ENCODE measurements at regions not wholly inside any gene's neighbourhood (a gene's known extent, or its start where the extent isn't known, plus 50 kb on each side); places are given as distances from the start of the nearest gene placed in this dataset.
"Not testable (repeated sequence)": the region's sequence is repeated elsewhere in the genome, so short reads cannot be mapped to it uniquely, and the experiment has no call there.

DNA sequence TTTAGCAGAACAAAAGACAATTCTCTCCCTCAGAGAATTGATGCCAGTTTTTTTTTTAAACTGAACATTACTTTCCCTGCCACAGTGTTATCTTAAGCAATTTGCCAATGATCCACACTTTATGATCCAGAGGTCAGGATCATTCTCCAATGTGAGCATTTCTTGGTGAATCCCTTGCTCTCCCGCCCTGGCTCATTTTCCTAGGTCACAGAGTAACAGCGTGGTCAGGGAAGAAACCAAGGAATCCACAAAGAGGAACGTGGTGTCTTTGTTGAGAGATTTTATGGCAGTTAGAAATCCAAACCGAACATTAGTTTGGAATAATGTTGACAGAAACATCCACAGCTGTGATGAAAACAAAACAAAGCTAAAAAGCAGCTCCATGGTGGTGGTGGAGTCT lies 250.3 kb downstream of the TTC32 start:
- no peak for DNase-seq (ENCODE audit: low spot score)

DNA sequence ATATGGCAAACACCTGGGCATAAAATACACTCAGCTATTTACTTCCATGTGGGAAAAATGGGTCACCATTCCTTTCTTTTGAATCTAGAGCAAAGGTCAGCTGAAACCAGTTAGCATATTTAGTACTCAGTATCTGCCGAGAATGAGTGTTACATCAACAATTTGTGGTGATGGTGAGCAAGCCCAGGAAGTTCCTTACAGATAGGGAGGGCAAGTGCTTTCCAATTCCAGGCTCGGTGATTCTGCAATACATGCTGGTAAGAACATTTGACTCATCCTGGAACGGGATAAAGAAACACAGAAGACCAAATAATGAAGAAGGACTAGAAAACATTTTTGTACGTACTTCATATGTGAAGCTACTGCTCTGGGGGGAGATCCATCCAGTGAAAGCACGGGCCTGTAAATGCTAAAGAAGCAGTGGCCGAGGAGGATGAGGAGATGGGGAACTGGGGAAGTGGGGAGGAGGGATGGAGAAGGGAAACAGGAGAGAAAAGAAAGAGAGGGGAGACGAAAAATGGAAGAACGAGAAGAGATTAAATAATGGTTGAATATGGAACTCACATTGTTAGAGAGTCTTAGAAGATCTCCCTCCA lies 251.9 kb downstream of the TTC32 start:
- DNase-seq (ENCODE audit: low spot score), result peak; percentile 47

DNA sequence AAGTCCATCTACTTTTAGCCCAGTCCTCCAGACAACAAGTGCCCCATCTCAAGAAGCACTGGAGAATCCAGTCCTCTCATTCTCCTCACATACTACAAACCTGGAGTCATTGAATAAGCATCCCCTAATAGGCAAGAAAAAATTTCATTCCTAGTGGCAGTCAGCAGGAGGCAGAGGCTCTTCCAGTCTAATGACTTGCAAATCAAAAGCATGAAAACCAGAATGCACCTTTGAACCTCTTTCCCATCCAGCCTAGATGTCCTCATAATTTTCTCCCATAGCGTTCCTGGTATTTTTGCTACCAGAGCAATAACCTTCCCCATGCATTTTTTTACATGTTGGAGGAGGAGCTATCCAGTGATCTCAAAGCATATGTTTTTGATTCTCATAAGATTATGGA lies 252.6 kb downstream of the TTC32 start:
- no peak for DNase-seq (ENCODE audit: low spot score)

DNA sequence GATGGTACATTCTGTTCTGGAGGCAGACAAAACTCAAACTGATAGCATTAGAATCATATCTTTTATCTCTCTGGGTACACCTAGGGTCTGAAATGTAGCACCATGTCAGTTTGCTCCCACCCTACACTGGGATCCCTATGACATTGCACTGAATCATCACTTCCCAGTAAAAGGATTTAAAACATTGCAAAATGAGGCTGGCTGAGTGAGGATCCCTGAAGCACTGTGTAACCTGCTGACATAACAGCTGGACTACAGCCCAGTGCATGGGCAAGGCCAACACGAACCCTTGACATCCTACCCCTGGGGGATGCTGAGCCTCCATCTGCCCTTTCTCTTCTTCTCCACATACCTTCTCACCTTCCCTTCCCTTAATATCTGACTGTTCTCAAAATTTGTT lies 253.2 kb downstream of the TTC32 start:
- no peak for DNase-seq (ENCODE audit: low spot score)

DNA sequence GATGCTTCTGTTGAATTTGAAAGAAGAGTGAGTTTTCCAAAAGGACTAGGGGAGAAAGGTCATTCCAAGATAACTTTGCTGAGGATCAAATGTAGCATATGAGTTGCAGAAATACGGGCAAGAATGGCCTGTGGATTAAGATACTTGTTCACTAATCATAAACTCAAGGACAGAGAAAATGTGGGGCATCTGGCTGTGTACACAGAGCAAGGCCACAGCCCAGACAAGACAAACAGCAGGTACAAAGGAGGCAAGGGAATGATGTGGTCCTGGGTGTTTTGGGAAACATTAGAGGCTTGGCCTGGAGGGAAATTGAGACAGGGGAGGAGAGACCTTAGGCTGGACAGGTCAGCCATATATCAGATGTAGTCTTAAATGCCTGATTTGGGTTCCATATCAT lies 254.8 kb downstream of the TTC32 start:
- no peak for DNase-seq (ENCODE audit: low spot score)

DNA sequence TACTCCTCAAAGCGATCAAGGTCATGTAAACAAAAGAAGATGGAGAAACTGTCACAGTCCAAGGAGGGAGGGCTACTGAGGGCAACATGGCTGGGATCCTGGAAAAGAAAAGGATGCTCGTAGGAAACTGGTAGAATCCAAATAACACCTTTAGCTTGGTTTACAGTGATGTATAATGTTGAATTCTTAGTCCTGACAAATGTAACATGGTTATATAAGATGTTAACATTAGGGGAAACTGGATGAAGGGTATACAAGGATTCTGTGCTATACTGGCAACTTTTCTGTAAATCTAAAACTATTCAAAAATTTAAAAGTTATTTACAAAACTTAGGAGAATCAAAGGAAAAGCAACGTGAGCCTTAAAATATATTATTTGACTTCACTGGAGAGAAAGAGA lies 257.0 kb downstream of the TTC32 start:
- DNase-seq (ENCODE audit: low spot score), result no peak

DNA sequence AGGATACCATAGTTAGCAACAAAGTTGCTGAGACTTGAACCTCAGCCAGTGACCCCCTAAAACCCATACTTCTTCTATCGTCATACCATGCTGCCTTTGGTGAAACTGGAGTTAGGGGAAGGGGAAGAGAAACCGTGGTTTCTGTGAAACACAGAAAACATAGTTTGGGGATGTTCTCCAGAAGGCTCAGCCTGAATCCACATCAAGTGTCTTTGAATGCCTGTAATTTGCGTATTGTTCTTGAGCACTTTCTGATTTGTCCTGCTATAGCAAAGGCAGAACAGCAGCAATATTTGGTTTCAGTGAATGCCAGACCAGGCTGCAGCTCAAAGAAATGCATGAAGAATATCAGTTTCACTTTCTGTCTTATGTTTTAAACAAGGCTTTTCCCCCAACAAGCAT lies 258.7 kb downstream of the TTC32 start:
- DNase-seq (ENCODE audit: low spot score), result no peak

DNA sequence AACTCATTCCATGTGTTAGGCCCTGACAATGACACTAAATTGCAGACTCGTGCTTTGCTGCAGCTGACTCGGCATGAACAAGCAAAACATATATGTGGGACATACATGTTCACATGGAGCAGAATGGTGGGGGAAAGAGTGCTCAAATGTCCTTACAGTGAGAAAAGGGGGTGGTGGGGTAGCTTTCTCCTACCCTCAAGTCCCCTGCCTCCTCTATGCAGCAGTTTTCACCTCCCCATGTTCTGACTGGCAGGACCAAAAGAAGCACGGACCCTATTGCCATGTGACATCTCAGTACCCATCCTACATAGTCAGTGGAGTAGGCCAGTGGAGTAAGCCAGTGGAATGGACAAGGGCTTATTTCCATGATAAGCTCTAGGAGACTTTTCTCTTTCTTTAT lies 259.3 kb downstream of the TTC32 start:
- no peak for DNase-seq (ENCODE audit: low spot score)

DNA sequence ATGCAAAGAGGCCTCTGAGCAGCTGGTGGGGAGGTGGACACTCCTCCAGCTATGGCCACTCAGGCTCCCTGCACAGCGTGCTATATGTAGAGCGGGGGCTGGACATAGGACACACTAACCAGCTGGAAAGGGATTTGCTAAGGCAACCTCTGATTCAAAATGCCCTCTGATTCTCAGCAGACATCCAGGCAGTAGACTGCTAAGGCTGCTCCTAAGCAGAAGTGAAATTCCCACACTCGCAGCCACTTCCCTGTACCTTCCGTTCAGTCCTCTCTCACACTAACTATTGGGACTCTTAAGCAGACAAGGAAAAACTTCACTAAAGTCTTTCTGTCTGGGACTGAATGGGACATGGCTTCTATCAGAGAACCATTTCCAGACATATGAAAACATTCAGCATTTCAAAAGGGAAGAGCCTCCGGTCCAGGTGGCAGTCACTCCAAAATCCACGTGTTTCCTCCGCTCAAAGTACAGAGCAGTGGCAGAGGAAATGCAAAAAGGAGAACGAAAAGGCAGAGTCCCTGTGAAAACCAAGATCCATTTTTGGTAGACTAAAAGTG lies 265.8 kb downstream of the TTC32 start:
- no peak for DNase-seq (ENCODE audit: low spot score)

DNA sequence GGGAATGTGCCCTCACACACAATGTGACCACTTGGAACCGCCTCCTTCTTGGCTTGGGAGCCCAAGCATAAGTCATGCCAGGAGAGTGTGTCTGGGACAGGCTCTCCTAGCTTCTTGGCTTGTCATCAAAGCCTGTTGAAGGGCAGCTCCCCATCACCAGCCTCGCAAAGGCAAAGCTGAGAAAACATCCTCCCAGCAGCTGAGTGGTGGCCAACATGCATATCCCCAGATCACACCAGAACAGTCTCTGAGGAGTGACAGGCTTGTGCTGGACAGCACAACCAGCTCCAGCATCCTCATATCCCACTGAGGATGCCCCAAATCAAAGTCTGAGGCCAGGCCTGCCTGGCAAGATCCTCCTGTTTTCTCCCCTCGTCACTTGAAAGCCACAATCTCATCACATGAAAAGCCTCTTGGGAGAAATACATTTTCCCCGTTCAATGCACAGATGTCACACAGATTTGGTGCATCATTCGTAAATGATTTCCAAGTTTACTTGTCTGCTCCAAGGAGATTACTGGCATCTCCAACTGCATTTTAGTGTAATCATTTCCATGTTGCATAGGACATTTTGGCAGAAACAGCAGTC lies 269.3 kb downstream of the TTC32 start:
- DNase-seq (ENCODE audit: low spot score), result no peak

DNA sequence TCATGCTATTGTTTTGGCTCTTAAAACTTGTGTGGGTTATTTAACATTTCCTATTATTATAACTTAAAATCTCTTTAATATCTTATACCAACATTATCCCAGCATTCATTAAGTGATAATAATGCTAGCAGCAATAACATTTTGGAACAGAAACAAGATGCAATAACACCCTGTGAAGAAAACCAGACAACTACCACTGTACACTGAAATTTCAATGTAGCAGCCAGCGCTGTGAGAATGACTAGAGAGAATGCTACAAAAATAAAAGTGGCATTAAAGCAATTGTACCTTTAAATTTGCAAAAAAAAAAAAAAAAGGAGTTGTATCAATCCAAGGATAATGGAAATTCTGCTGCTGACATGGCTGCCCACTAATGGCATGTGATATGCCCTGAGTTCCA lies 269.9 kb downstream of the TTC32 start:
- DNase-seq (ENCODE audit: low spot score), result no peak

DNA sequence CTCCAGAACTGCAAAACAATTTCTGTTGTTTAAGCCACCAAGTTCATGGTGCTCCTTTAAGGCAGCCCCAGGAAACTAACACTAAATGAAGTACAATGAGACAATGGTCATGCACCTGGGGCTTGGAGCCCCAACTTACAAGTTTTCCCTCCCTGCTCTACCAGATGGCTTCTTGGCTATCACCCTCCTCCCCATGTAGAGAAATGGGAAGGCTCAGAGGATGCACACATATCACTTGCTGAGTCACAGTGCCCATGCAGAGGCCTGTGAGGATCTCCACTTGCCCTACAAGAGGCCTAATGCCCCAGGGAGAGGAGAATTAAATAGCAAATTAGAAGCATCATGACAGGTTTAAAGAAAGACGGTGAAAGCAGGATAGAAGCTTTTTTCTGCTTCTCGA lies 270.9 kb downstream of the TTC32 start:
- no peak for DNase-seq (ENCODE audit: low spot score)

DNA sequence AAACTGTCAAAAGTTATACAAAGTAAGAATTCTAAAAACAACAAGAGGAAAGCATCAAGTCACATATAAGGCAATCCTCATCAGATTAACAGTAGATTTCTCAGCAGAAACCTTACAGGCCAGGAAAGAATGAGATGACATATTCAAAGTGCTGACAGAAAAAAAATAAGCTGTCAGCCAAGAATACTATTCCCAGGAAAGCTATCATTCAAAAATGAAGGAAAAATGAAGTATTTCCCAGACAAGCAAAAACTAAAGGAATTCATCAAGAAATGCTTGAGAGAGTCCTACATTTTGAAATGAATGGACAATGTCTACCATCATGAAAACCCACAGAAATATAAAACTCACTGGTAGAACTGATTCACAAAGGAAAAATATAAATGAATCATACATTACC lies 268.9 kb upstream of the OSR1 start:
- DNase-seq (ENCODE audit: low spot score), result no peak

DNA sequence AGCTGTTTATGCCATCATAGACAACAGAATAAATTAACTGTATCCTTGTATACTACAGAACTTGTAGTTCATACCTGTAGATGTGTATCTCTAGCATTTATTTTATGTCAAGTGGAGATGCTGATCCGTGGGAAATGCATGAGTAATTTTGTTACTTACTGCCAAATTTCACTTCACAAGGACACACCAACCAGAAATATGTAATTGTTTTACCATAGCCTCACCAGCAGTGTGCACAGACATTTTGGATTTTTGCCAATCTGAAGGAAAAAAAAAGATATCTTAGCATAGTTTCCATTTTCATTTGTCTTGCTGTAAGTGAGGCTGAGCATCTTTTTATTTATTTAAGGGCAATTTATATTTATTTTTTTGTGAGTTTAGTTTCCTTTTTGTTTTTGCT lies 265.1 kb upstream of the OSR1 start:
- peak; percentile 61 for DNase-seq (ENCODE audit: low spot score)

DNA sequence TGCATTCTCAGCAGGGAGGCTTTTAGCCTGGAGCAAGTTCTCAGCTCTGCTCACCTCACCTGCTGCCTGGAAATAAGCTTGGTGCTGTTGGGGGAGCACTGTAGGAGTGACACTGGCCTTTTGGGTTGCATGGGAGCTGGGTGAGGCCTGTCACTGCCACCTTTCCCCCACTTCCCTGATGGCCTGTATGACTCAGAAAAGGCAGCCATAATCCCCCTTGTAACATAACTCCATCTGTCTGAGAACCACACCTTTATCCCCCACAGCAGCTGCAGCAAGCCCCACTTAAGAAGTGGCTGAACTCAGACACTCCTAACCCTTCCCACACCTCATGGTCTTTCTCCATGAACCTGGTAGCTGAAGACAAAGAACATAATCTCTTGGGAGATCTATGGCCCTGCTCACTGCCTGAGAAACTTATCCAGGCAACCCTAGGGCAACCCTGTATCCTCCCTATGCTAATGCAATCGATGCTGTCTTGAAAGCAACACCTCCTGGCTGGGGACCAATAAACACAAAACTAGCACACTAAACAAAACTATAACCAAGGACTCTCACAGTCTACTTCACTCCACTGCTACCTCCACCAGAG lies 258.9 kb upstream of the OSR1 start:
- peak; percentile 82 for DNase-seq (ENCODE audit: low spot score)

DNA sequence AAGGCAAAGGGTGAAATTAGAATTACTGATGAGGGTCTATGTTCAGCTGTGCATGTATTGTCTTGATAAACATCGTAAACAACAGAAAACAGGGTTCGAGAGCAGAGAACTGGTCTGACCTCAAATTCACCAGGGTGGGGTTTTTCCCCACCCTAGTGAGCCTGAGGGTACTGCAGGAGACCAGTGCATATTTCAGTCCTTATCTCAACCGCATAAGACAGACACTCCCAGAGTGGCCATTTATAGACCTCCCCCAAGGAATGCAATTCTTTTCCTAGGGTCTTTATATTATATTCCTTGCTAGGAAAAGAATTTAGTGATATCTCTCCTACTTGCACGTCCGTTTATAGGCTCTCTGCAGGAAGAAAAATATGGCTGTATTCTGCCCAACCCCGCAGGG lies 257.0 kb upstream of the OSR1 start:
- not testable (repeated sequence) for DNase-seq (ENCODE audit: low spot score)

DNA sequence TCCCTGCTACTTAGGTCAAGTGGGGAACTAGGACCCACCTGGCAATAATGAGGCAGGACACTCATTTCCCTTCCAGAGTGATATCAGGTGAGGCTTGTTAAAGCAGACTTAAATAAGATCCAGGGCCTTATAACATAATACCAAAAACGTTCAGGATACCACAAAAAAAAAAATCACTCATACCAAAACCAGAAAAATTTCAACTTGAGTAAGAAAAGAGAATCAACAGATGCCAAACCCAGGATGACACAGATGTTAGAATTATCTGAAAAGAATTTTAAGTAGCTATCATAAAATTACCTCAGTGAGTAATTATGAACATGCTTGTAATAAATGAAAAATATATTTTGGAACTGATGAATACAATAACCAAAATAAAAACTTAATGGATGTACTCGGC lies 255.6 kb upstream of the OSR1 start:
- DNase-seq (ENCODE audit: low spot score), result no peak

DNA sequence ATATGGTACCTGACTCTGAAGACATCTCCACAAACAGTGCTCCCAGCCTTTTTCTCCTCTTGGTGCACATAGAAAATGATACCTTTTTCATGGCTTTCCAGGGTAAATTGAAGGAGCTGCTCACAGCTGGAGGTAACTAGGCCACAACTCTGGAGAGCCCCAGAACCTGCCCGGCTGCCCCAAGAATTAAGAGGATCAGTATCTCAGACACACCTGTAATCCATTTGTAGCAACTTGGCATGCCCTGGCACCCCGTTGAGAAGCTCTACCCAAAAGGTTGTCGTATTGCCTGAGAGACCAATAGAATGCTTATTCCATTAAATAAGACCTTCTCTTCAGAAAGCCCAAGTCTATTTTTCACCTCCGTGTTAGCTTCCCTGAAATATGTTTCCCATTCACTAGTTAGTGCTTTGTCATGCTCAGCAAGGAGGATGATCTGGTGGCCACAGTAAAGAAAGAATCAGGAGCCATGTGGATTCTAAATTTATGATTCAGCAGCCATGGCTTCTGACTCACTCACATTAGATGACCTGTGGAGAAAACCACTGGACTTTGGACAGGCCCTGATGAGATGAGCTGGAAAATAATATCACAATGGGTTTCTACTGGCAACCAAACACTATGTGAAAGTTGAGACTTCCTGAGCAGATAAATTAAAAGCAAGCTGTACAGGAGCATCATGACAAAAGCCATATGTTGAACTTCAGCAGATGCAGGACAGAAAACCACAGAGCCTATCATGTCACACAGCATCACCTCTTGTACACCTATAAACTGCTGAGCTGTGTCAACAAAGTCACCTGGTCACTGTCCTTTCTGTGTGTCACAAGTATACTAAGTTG lies 253.3 kb upstream of the OSR1 start:
- peak; percentile 91 for DNase-seq (ENCODE audit: low spot score)

DNA sequence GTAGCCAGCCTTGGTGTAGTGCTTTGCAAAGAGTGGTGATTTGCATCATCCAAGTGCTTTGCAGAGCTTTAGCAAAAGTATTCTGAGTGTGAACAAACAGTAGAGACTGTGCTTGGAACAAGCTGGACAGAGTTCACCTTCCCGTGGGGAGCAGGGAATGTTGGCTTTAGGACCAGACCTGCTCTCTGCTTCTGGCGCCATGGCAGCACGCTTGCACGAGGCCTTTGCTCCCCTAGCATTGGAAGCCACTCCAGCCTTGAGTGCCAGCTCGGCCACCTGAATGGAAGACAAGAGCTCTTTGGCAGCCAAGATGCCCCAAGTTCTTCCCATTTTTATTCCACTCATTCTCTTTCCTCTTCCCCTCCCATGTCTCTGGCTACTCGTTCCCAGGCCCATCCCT lies 250.8 kb upstream of the OSR1 start:
- DNase-seq (ENCODE audit: low spot score), result no peak

DNA sequence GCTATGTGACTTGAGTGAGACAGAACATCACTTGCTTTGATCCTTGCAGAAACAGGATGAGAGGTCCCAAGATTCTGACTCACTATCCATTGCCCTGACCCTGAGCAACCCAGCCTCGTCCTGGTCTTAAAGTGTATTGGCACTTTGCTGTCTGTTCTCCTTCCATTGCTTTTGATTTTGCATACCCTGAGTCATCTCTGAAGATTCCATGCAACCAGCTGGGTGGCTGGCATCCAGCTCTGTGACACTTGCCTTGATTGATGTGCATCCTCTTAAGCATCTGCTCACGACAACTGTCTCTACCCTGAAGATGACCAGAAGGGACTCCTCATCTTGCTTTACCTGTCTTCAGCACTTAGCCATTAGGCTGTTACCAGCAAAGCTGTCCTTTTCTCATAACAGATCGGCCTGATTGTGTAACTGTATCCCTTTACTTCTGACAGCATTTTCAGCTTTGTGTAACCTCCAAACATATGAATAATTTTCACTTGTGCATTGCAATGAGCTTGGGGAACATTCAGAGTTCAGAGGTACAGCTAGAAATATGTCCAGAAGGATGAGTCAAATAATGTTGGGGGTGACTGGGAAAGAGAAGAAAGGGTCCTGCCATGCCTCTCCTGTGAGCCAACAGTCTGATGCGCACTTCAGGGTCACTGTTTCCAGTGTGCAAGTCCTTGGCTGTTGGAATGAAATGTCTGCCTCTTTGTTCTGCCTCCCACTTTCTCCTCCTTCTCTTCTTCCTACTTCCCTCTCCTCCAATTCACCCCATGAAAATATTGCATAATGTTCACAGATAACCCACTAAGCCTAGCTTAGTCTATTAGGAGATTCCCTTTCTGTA lies 249.7 kb upstream of the OSR1 start:
- peak; percentile 59 for DNase-seq (ENCODE audit: low spot score)

DNA sequence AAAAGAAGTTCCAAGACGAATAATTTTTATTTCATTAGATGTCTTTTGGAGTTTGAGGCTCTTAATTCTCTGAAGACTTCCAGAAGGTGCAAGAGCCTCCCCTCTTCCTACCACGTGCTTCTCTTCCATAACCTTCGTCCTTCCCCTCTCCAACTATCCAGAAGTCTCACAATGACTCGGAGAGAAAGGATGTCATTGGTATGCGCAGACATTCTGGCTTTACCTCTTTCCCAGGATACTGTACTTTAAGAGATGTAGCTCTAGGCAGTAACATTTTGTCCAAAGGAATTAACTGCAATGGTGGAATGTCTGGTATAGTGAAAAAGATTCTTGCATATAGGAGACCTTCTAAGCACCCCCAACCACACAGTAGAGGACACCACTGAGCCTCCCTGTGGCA lies 249.0 kb upstream of the OSR1 start:
- DNase-seq (ENCODE audit: low spot score), result no peak

DNA sequence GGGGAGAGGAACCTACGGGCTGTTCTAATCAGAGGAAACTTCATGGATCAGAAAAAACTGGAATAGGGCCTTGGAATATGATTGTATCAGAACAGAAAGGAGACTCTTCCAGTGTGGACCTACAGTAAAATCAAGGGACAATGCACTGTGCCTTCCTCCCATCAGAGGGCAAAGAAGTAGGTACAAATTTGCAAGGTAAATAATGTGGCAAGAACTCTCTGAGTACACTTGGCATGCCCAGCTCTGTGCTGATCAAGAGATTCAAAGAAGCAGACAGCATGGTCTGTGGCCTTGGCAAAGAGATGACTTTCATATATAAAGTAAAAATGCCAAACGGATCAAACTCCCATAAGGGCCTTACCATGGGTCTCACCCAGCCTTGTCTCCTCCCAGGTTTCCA lies 242.6 kb upstream of the OSR1 start:
- no peak for DNase-seq (ENCODE audit: low spot score)
